Fibroblast of upper back skin (primary cell): ENCODE measurements at regions not wholly inside any gene's neighbourhood (a gene's known extent, or its start where the extent isn't known, plus 50 kb on each side); places are given as distances from the start of the nearest gene placed in this dataset.
"Not testable (repeated sequence)": the region's sequence is repeated elsewhere in the genome, so short reads cannot be mapped to it uniquely, and the experiment has no call there.

ENCODE experiments used
- DNase-seq: peaks from one replicate; pipeline ENCODE4 v3.0.0-alpha.2; 2013

GRCh38 chr6:43898358-43899131 is 128.5 kb downstream of the VEGFA start:
- DNase-seq = no peak

GRCh38 chr6:43897571-43898302 is 127.7 kb downstream of the VEGFA start:
- DNase-seq = no peak

- no peak for DNase-seq
Measured at GRCh38 chr6:43896329-43897255, 126.6 kb downstream of the VEGFA start.

GRCh38 chr6:43895656-43896328 is 125.8 kb downstream of the VEGFA start:
- no peak for DNase-seq

GRCh38 chr6:43893073-43893472 is 123.1 kb downstream of the VEGFA start:
- DNase-seq = no peak

- no peak for DNase-seq
Measured at GRCh38 chr6:43891072-43891870, 121.3 kb downstream of the VEGFA start.

- no peak for DNase-seq
Measured at GRCh38 chr6:43890197-43891062, 120.4 kb downstream of the VEGFA start.

GRCh38 chr6:43887906-43888683 is 118.1 kb downstream of the VEGFA start:
- DNase-seq = no peak

GRCh38 chr6:43887340-43887858 is 117.4 kb downstream of the VEGFA start:
- DNase-seq = no peak

- DNase-seq = no peak
Measured at GRCh38 chr6:43886717-43887339, 116.8 kb downstream of the VEGFA start.

- DNase-seq = no peak
Measured at GRCh38 chr6:43886067-43886461, 116.1 kb downstream of the VEGFA start.

GRCh38 chr6:43885399-43886066 is 115.5 kb downstream of the VEGFA start:
- no peak for DNase-seq

- no peak for DNase-seq
Measured at GRCh38 chr6:43884652-43885022, 114.6 kb downstream of the VEGFA start.

- DNase-seq = no peak
Measured at GRCh38 chr6:43883847-43884651, 114.0 kb downstream of the VEGFA start.

GRCh38 chr6:43882690-43883448 is 112.9 kb downstream of the VEGFA start:
- DNase-seq = not testable (repeated sequence)

- no peak for DNase-seq
Measured at GRCh38 chr6:43880236-43881137, 110.5 kb downstream of the VEGFA start.
